Spleen (tissue), 7 donors: ENCODE measurements at regions not wholly inside any gene's neighbourhood (a gene's known extent, or its start where the extent isn't known, plus 50 kb on each side); places are given as distances from the start of the nearest gene placed in this dataset.

Experiments used
- CTCF ChIP-seq, 11 experiments: fragments of 200-600 bp in 7 of 11; fragments of 450-650 bp in 4 of 11; sonication (generic) in 4 of 11; IDR thresholded peaks in 8 of 11; conservative IDR thresholded peaks in 3 of 11; 1 replicate in 7 of 11; 2 replicates in 4 of 11; pipeline versions ENCODE4 v1.4.0 to v1.8.0; 2016 to 2021; ENCODE audit warnings: antibody characterized with exemption in 11 of 11, inconsistent platforms in 4 of 11, mild to moderate bottlenecking in 1 of 11
- POLR2A ChIP-seq, 3 donors: fragments of 450-650 bp; IDR thresholded peaks; one replicate each; pipeline ENCODE4 v1.5.1; 2017; ENCODE audit warnings: antibody characterized with exemption in 3 of 3, mild to moderate bottlenecking in 1 of 3
- POLR2AphosphoS5 ChIP-seq, 3 donors: sonication (generic); formaldehyde crosslinking; IDR thresholded peaks; one replicate each; pipeline ENCODE4 v1.5.1; 2017; ENCODE audit warnings: antibody characterized with exemption in 3 of 3
- donor health status: DM: no; HTN: no; CAD: no; lungs with moderate emphysema.
- donor health status: DM: no; HTN: no; CAD: no.
- donor health status: DM: no; HTN: no; CAD: no.

GRCh38 chr14:86847140-86847539 lies 1145.8 kb downstream of the GALC start:
- TF ChIP-seq POLR2A (IDR thresholded peaks at IDR 0.05) (no peak), CTCF (IDR thresholded peaks at IDR 0.05 in 8 of 11, conservative IDR thresholded peaks at IDR 0.05 in 3 of 11) (no peak), POLR2AphosphoS5 (IDR thresholded peaks at IDR 0.05) (no peak)
